Prostate gland (tissue), 2 donors: ENCODE measurements at regions not wholly inside any gene's neighbourhood (a gene's known extent, or its start where the extent isn't known, plus 50 kb on each side); places are given as distances from the start of the nearest gene placed in this dataset.
"Not testable (repeated sequence)": the region's sequence is repeated elsewhere in the genome, so short reads cannot be mapped to it uniquely, and the experiment has no call there.

Source experiments
- CTCF ChIP-seq, 4 experiments: fragments of 200-600 bp in 2 of 4; fragments of 450-650 bp in 2 of 4; sonication (generic) in 2 of 4; IDR thresholded peaks; 1 replicate in 3 of 4; 2 replicates in 1 of 4; pipeline ENCODE4 v1.5.1; 2016 to 2019; ENCODE audit warnings: antibody characterized with exemption in 4 of 4, mild to moderate bottlenecking in 2 of 4, moderate library complexity in 2 of 4
- POLR2AphosphoS5 ChIP-seq: sonication (generic); formaldehyde crosslinking; IDR thresholded peaks from one replicate; pipeline ENCODE4 v1.6.1; 2017; ENCODE audit warnings: antibody characterized with exemption

GRCh38 chr21:6020460-6020859, 4500.9 kb upstream of the TPTE start:
- TF ChIP-seq POLR2AphosphoS5; CTCF (IDR thresholded peaks at IDR 0.05): not testable (repeated sequence)
